ENCODE measurements at regions not wholly inside any gene's neighbourhood (a gene's known extent, or its start where the extent isn't known, plus 50 kb on each side); places are given as distances from the start of the nearest gene placed in this dataset.

DNA sequence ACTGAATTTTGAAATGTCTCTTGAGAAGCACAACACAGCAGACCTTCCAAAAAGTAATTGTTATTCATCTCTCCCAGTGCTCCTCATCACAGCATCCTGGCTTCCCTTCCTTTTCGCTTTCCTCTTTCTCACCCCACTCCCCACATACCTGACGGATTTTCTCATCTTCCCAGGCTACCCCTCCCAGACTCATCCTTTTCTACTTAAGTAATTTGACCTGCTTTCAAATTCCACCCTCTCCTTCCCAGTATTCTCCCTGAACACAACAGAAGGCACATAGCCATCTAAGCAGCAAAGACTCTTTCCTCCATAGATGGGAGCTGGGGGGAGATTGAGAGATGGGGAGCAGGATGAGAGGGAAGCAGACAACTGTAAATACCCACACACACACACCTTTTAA lies 187.1 kb upstream of the STT3B start:
- CTCF ChIA-PET (ENCODE audit: low intra/inter-chr PET ratio, low total read pairs) = no interaction called here
- no peaks in the 10 kb centered on the region for H3K79me2 ChIP-seq (ENCODE audit: insufficient read depth, low read length)
- no peaks in the 10 kb centered on the region for H4K20me1 ChIP-seq (ENCODE audit: insufficient read depth, low read length)
- no peak overlapping the region for H3K4me2 ChIP-seq (ENCODE audit: low read depth, low read length)
- no peak overlapping the region for H3K9ac ChIP-seq (ENCODE audit: insufficient read depth, low read depth, low read length)
- BruUV-seq (replicated peaks) = no TSS peak
- H3K4me1 ChIP-seq (ENCODE audit: insufficient read depth, low read length) = peaks cover 58% of the 10 kb centered on the region
- no peak overlapping the region for H3K4me3 ChIP-seq (replicated peaks in 1 of 3; ENCODE audit: insufficient read depth in 1 of 3, low read depth in 2 of 3, low read length in 3 of 3)
- 95% methylated on average over 2 of the region's 2 CpGs for WGBS (ENCODE audit: low lambda C conversion rate)
- no peaks in the 10 kb centered on the region for H3K27me3 ChIP-seq (ENCODE audit: control insufficient read depth in 1 of 2, insufficient read depth in 2 of 2, low read length in 2 of 2)
- H3K27ac ChIP-seq (ENCODE audit: extremely low read length, insufficient read depth, low read length) = peak overlapping the region; percentile 80
- intact Hi-C loops (cut with micrococcal nuclease; ENCODE audit: unreplicated experiment) = no loop called here
- FAIRE-seq = no peak
- no peak for TF ChIP-seq CHD4 (IDR thresholded peaks at IDR 0.05; ENCODE audit: borderline replicate concordance, low read length)
- TF ChIP-seq, protein P1, sequence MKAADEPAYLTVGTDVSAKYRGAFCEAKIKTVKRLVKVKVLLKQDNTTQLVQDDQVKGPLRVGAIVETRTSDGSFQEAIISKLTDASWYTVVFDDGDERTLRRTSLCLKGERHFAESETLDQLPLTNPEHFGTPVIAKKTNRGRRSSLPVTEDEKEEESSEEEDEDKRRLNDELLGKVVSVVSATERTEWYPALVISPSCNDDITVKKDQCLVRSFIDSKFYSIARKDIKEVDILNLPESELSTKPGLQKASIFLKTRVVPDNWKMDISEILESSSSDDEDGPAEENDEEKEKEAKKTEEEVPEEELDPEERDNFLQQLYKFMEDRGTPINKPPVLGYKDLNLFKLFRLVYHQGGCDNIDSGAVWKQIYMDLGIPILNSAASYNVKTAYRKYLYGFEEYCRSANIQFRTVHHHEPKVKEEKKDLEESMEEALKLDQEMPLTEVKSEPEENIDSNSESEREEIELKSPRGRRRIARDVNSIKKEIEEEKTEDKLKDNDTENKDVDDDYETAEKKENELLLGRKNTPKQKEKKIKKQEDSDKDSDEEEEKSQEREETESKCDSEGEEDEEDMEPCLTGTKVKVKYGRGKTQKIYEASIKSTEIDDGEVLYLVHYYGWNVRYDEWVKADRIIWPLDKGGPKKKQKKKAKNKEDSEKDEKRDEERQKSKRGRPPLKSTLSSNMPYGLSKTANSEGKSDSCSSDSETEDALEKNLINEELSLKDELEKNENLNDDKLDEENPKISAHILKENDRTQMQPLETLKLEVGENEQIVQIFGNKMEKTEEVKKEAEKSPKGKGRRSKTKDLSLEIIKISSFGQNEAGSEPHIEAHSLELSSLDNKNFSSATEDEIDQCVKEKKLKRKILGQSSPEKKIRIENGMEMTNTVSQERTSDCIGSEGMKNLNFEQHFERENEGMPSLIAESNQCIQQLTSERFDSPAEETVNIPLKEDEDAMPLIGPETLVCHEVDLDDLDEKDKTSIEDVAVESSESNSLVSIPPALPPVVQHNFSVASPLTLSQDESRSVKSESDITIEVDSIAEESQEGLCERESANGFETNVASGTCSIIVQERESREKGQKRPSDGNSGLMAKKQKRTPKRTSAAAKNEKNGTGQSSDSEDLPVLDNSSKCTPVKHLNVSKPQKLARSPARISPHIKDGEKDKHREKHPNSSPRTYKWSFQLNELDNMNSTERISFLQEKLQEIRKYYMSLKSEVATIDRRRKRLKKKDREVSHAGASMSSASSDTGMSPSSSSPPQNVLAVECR (CRISPR knock-in tag; IDR thresholded peaks at IDR 0.05; ENCODE audit: borderline replicate concordance) = no peak
- TF ChIP-seq, protein P2, sequence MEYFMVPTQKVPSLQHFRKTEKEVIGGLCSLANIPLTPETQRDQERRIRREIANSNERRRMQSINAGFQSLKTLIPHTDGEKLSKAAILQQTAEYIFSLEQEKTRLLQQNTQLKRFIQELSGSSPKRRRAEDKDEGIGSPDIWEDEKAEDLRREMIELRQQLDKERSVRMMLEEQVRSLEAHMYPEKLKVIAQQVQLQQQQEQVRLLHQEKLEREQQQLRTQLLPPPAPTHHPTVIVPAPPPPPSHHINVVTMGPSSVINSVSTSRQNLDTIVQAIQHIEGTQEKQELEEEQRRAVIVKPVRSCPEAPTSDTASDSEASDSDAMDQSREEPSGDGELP (IDR thresholded peaks at IDR 0.05; ENCODE audit: borderline replicate concordance, low read depth) = no peak
- TF ChIP-seq, protein P3, sequence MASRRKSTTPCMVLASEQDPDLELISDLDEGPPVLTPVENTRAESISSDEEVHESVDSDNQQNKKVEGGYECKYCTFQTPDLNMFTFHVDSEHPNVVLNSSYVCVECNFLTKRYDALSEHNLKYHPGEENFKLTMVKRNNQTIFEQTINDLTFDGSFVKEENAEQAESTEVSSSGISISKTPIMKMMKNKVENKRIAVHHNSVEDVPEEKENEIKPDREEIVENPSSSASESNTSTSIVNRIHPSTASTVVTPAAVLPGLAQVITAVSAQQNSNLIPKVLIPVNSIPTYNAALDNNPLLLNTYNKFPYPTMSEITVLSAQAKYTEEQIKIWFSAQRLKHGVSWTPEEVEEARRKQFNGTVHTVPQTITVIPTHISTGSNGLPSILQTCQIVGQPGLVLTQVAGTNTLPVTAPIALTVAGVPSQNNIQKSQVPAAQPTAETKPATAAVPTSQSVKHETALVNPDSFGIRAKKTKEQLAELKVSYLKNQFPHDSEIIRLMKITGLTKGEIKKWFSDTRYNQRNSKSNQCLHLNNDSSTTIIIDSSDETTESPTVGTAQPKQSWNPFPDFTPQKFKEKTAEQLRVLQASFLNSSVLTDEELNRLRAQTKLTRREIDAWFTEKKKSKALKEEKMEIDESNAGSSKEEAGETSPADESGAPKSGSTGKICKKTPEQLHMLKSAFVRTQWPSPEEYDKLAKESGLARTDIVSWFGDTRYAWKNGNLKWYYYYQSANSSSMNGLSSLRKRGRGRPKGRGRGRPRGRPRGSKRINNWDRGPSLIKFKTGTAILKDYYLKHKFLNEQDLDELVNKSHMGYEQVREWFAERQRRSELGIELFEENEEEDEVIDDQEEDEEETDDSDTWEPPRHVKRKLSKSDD (CRISPR knock-in tag; IDR thresholded peaks at IDR 0.05; ENCODE audit: low read depth) = no peak
- TF ChIP-seq RNF2 (conservative IDR thresholded peaks at IDR 0.05; ENCODE audit: low read depth) = no peak
- no peak for TF ChIP-seq ZNF17 (CRISPR knock-in tag; IDR thresholded peaks at IDR 0.05)
- in situ Hi-C loops (cut with HindIII; ENCODE audit: extremely low pct_ligation_motif_present, low pct_unique_long_range_greater_than_20kb) = no loop called here
- ATAC-seq = no peak
- peaks cover 10% of the 10 kb centered on the region; the same call in 1 of the 2 replicates for H3K9me3 ChIP-seq (ENCODE audit: low read length)
- H2AFZ ChIP-seq (ENCODE audit: low read length) = no peak overlapping the region
- DNase-seq (ENCODE audit: low spot score) = no peak
- no peaks in the 10 kb centered on the region for H3K36me3 ChIP-seq (replicated peaks in 1 of 2; ENCODE audit: control insufficient read depth in 1 of 2, insufficient read depth in 2 of 2, low read length in 2 of 2)
- POLR2A ChIA-PET = interaction anchor here (1.3 kb wide), 1 partner anchor 32 kb away, joined by 6 read pairs; no protein-coding TSS in a partner anchor

All from HepG2 (cell line).